Right lobe of liver (tissue), 4 donors: ENCODE measurements at regions not wholly inside any gene's neighbourhood (a gene's known extent, or its start where the extent isn't known, plus 50 kb on each side); places are given as distances from the start of the nearest gene placed in this dataset.

Source experiments
- CTCF ChIP-seq, 4 donors: fragments of 200-600 bp in 3 of 4; fragments of 450-650 bp in 1 of 4; IDR thresholded peaks; one replicate each; pipeline versions ENCODE4 v1.5.1 to v1.8.0; 2016 to 2022; ENCODE audit warnings: antibody characterized with exemption in 4 of 4, mild to moderate bottlenecking in 2 of 4
- POLR2A ChIP-seq: fragments of 450-650 bp; IDR thresholded peaks from one replicate; pipeline ENCODE4 v1.6.1; 2017; ENCODE audit warnings: antibody characterized with exemption, mild to moderate bottlenecking
- donor health status: DM: no; HTN: no; CAD: no.
- donor health status: DM: no; HTN: no; CAD: no.
- donor health status: DM: no; HTN: yes; CAD: no.

- TF ChIP-seq CTCF (IDR thresholded peaks at IDR 0.05) (no peak), POLR2A (no peak)
Measured at GRCh38 chr13:111013196-111013595, 98.3 kb upstream of the ANKRD10 start.
